GM23338 (cell line): ENCODE measurements at regions not wholly inside any gene's neighbourhood (a gene's known extent, or its start where the extent isn't known, plus 50 kb on each side); places are given as distances from the start of the nearest gene placed in this dataset.

Experiments
- ATAC-seq: fragments of 200-7000 bp; cut with Tn5 transposase; 3 replicates; pipeline ENCODE4 v1.9.1; 2020
- DNase-seq: peaks from one replicate; pipeline ENCODE4 v3.0.0-alpha.2; 2015; ENCODE audit warnings: low spot score
- H2AFZ ChIP-seq: fragments of 200-600 bp; sonication (generic); 2 replicates; pipeline ENCODE4 v1.8.0; 2016; ENCODE audit warnings: antibody characterized with exemption, mild to moderate bottlenecking, moderate library complexity
- H3F3A ChIP-seq: fragments of 200-600 bp; sonication (generic); replicated peaks from 2 replicates; pipeline ENCODE4 v1.8.0; 2017; ENCODE audit warnings: antibody characterized with exemption, mixed run types, low read depth
- H3K27ac ChIP-seq: fragments of 200-600 bp; sonication (generic); 2 replicates; pipeline ENCODE4 v1.6.1; 2016; ENCODE audit warnings: low read depth
- H3K27me3 ChIP-seq: fragments of 200-600 bp; sonication (generic); 2 replicates; pipeline ENCODE4 v1.8.0; 2016; ENCODE audit warnings: mild to moderate bottlenecking, mixed run types, moderate library complexity; ENCODE audit not compliant: insufficient read depth
- H3K36me3 ChIP-seq: fragments of 200-600 bp; sonication (generic); 2 replicates; pipeline ENCODE4 v1.8.0; 2016; ENCODE audit warnings: mild to moderate bottlenecking; ENCODE audit not compliant: insufficient read depth
- H3K4me1 ChIP-seq: fragments of 200-600 bp; sonication (generic); 2 replicates; pipeline ENCODE4 v1.8.0; 2016; ENCODE audit warnings: mild to moderate bottlenecking, moderate library complexity; ENCODE audit not compliant: insufficient read depth
- H3K4me2 ChIP-seq: fragments of 200-600 bp; sonication (generic); 2 replicates; pipeline ENCODE4 v1.7.1; 2017; ENCODE audit warnings: mixed run types
- H3K4me3 ChIP-seq: fragments of 200-600 bp; sonication (generic); 2 replicates; pipeline ENCODE4 v1.6.1; 2016; ENCODE audit warnings: mixed run types
- H3K79me2 ChIP-seq: fragments of 200-600 bp; sonication (generic); replicated peaks from 2 replicates; pipeline ENCODE4 v1.8.0; 2017; ENCODE audit warnings: mild to moderate bottlenecking; ENCODE audit not compliant: insufficient read depth
- H3K9me2 ChIP-seq: fragments of 200-600 bp; sonication (generic); 2 replicates; pipeline ENCODE4 v1.8.0; 2017; ENCODE audit not compliant: insufficient read depth
- H4K20me1 ChIP-seq: fragments of 200-600 bp; sonication (generic); replicated peaks from 2 replicates; pipeline ENCODE4 v1.8.0; 2017; ENCODE audit warnings: mild to moderate bottlenecking; ENCODE audit not compliant: insufficient read depth
- H3K27ac Mint-ChIP-seq: 2 replicates; pipeline ENCODE4 v1.8.0; 2020; ENCODE audit warnings: inconsistent platforms, mild to moderate bottlenecking, moderate library complexity, mixed read lengths
- H3K27me3 Mint-ChIP-seq: 3 replicates; pipeline ENCODE4 v1.8.0; 2022; ENCODE audit warnings: low read depth, mild to moderate bottlenecking, moderate library complexity, mixed read lengths, inconsistent platforms; ENCODE audit not compliant: insufficient read depth, poor library complexity
- H3K36me3 Mint-ChIP-seq: 3 replicates; pipeline ENCODE4 v1.8.0; 2021; ENCODE audit warnings: low read depth, mild to moderate bottlenecking, inconsistent platforms, moderate library complexity, mixed read lengths
- H3K4me1 Mint-ChIP-seq: 3 replicates; pipeline ENCODE4 v1.8.0; 2020; ENCODE audit warnings: mild to moderate bottlenecking, inconsistent platforms, mixed read lengths
- H3K4me3 Mint-ChIP-seq: 3 replicates; pipeline ENCODE4 v1.8.0; 2021; ENCODE audit warnings: moderate library complexity, mild to moderate bottlenecking, inconsistent platforms, mixed read lengths
- H3K9me3 Mint-ChIP-seq: 3 replicates; pipeline ENCODE4 v1.8.0; 2020; ENCODE audit warnings: moderate library complexity, mild to moderate bottlenecking, inconsistent platforms, mixed read lengths
- CTCF ChIP-seq, 2 experiments: fragments of 200-600 bp in 1 of 2; sonication (generic) in 1 of 2; conservative IDR thresholded peaks; 2 replicates each; pipeline versions ENCODE4 v1.5.1 to v1.6.1; 2016 to 2017; ENCODE audit warnings: antibody characterized with exemption in 2 of 2, low read depth in 2 of 2, mild to moderate bottlenecking in 2 of 2, moderate library complexity in 1 of 2
- ETS1 ChIP-seq: IDR thresholded peaks from 2 replicates; pipeline ENCODE4 v1.6.1; 2016; ENCODE audit warnings: antibody characterized with exemption
- EZH2 ChIP-seq: fragments of 200-600 bp; sonication (generic); IDR thresholded peaks from one replicate; pipeline ENCODE4 v1.8.0; 2017; ENCODE audit warnings: antibody characterized with exemption, mild to moderate bottlenecking, low read depth; ENCODE audit not compliant: unreplicated experiment
- EZH2phosphoT487 ChIP-seq: fragments of 200-600 bp; sonication (generic); IDR thresholded peaks from one replicate; pipeline ENCODE4 v1.8.1; 2018; ENCODE audit warnings: antibody characterized with exemption; ENCODE audit not compliant: unreplicated experiment
- JUNB ChIP-seq: IDR thresholded peaks from one replicate; pipeline ENCODE4 v1.6.1; 2016; ENCODE audit warnings: antibody characterized with exemption; ENCODE audit not compliant: unreplicated experiment
- POLR2AphosphoS5 ChIP-seq: IDR thresholded peaks from 2 replicates; pipeline ENCODE4 v1.6.1; 2016; ENCODE audit warnings: antibody characterized with exemption, low read depth
- REST ChIP-seq: IDR thresholded peaks from one replicate; pipeline ENCODE4 v1.6.1; 2018; ENCODE audit warnings: antibody characterized with exemption; ENCODE audit not compliant: unreplicated experiment
- STAT1 ChIP-seq: IDR thresholded peaks from one replicate; pipeline ENCODE4 v1.6.1; 2016; ENCODE audit warnings: antibody characterized with exemption; ENCODE audit not compliant: unreplicated experiment
- ZNF114 ChIP-seq: fragments of 250-450 bp; sonication (Bioruptor Pico); IDR thresholded peaks from 2 replicates; pipeline ENCODE4 v1.5.0; 2020; ENCODE audit warnings: mild to moderate bottlenecking, moderate library complexity
- ZNF331 ChIP-seq: fragments of 250-450 bp; sonication (Bioruptor Pico); IDR thresholded peaks from 2 replicates; pipeline ENCODE4 v1.5.0; 2020; ENCODE audit warnings: low read depth, mild to moderate bottlenecking, moderate library complexity

- no peaks in the 10 kb centered on the region for H3K4me1 ChIP-seq
- no peaks in the 10 kb centered on the region for H3F3A ChIP-seq
- DNase-seq (no peak), ATAC-seq (no peak)
- H4K20me1 ChIP-seq = 0 out of 2 replicates have a peak, but pooled peaks cover 6% of the 10 kb centered on the region
- Mint-ChIP-seq H3K27me3 (peaks cover 2% of the 10 kb centered on the region), H3K36me3 (no peaks in the 10 kb centered on the region), H3K4me3 (no peak overlapping the region), H3K27ac (no peak overlapping the region), H3K4me1 (no peaks in the 10 kb centered on the region; the same call in 2 of the 3 replicates), H3K9me3 (no peaks in the 10 kb centered on the region)
- TF ChIP-seq STAT1 (no peak), ETS1 (no peak), ZNF331 (CRISPR knock-in tag) (no peak), EZH2phosphoT487 (no peak), EZH2 (no peak)
- no peak overlapping the region for H3K4me2 ChIP-seq
- 0 out of 2 replicates have a peak overlapping the region, but pooled peaks have one; percentile 28 for H2AFZ ChIP-seq
- no peak overlapping the region for H3K27ac ChIP-seq
- no peaks in the 10 kb centered on the region for H3K27me3 ChIP-seq
- H3K4me3 ChIP-seq = no peak overlapping the region
- no peaks in the 10 kb centered on the region for H3K36me3 ChIP-seq
- H3K79me2 ChIP-seq = no peaks in the 10 kb centered on the region
- H3K9me2 ChIP-seq = no peaks in the 10 kb centered on the region
Measured at GRCh38 chr10:8794860-8795259, 740.4 kb downstream of the GATA3 start.

- Histone ChIP-seq H3K27ac (no peak overlapping the region), H3K4me2 (0 out of 2 replicates have a peak overlapping the region, but pooled peaks have one; percentile 16), H3K4me3 (no peak overlapping the region), H3F3A (no peaks in the 10 kb centered on the region), H3K79me2 (no peaks in the 10 kb centered on the region), H2AFZ (no peak overlapping the region), H4K20me1 (no peaks in the 10 kb centered on the region), H3K27me3 (no peaks in the 10 kb centered on the region; the same call in 1 of the 2 replicates), H3K9me2 (no peaks in the 10 kb centered on the region), H3K4me1 (no peaks in the 10 kb centered on the region), H3K36me3 (no peaks in the 10 kb centered on the region)
- peaks cover 3% of the 10 kb centered on the region for H3K27me3 Mint-ChIP-seq
- H3K9me3 Mint-ChIP-seq = no peaks in the 10 kb centered on the region
- DNase-seq (no peak), ATAC-seq (no peak)
- H3K4me3 Mint-ChIP-seq = no peak overlapping the region
- H3K36me3 Mint-ChIP-seq = no peaks in the 10 kb centered on the region
- H3K4me1 Mint-ChIP-seq = peaks cover 14% of the 10 kb centered on the region
- no peak overlapping the region for H3K27ac Mint-ChIP-seq
- TF ChIP-seq JUNB (no peak), POLR2AphosphoS5 (no peak), REST (no peak), ZNF114 (CRISPR knock-in tag) (no peak), ETS1 (no peak), EZH2phosphoT487 (no peak), CTCF (conservative IDR thresholded peaks at IDR 0.05; ENCODE audit: low read depth in 2 of 2) (no peak), ZNF331 (CRISPR knock-in tag) (no peak), EZH2 (no peak), STAT1 (no peak)
Measured at GRCh38 chr10:8800426-8800825, 745.9 kb downstream of the GATA3 start.
